CD4-positive, alpha-beta T cell treated with Interleukin-6 for 4 hours (primary cell): ENCODE measurements at regions not wholly inside any gene's neighbourhood (a gene's known extent, or its start where the extent isn't known, plus 50 kb on each side); places are given as distances from the start of the nearest gene placed in this dataset.
A peak's percentile ranks its signal among the peaks of the same experiment; 100 is the strongest.

ENCODE experiments used
- DNase-seq: peaks from one replicate; pipeline ENCODE4 v3.0.0-alpha.2; 2020; ENCODE audit warnings: mixed read lengths

DNA sequence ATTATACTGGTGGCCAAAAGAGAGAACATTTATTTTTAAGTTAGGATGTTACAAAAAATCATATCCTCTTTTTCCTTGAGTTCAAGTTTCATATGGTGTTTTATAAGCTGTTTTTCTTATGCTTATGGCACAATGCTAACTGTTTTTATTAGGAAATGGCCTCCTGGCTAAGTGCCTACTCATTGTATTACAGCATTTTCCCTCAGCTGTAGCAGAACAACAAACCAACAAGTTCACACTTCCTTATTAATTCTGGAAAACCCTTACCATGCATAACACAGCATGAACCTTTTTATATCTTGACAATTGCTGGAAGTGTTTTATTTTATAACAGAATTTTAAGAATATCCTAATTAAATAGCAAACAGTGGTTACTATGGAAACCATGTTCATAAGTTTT is 165.8 kb downstream of the GASK1B start:
- no peak for DNase-seq

DNA sequence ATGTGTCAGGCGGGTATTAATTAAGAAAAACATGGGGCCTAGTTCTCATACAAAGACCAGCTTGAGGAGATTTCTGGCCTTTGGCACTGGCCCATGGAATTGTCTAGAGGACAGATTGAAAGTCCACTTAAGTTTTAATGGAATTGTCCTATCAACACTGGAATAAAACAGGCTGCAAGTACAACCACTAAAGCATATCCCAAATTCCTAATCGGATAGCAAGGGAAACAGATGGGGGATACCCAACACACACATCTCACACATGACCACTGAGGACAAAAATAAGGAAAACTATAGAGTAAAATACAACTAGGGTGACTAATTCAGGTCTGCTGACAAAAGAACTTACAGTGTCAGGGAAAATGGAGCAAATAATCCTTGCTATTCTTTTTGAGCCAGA is 167.8 kb downstream of the GASK1B start:
- DNase-seq: no peak

DNA sequence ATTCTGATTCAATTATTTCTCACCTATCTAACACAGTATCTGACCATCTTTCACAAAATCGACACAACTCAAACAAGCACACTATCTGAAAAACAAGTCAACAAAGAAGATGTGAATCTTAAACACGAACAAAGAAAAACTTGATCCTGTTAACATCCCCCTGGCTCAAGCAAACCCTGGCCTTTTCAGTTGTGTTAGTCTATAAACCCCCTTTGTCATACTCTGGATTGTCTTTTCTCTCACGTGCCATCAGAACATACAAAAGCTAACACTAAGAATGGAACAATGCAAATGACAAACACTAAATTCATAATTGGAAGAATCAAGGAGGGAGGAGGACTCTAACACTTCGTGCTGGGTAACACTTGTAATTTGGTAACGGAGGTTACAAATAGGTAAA is 168.7 kb downstream of the GASK1B start:
- no peak for DNase-seq

DNA sequence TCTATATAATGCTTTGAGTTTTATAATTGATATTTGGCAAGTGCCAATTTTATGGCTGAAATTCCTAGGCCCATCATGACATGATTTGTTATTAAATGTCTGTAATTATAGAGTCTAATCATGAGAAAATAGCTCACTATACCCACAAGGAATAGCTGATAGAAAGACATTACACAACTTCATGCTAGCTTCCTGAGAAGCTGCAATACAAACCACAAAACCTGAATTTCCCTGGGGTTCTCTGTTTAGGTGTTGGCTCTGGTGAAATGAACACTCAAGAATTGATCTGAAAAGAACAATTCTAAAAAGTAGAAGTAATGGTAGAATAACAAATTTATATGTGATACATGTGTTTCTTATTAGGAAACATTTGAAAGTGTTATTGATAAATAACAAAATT is 169.6 kb downstream of the GASK1B start:
- DNase-seq: no peak

DNA sequence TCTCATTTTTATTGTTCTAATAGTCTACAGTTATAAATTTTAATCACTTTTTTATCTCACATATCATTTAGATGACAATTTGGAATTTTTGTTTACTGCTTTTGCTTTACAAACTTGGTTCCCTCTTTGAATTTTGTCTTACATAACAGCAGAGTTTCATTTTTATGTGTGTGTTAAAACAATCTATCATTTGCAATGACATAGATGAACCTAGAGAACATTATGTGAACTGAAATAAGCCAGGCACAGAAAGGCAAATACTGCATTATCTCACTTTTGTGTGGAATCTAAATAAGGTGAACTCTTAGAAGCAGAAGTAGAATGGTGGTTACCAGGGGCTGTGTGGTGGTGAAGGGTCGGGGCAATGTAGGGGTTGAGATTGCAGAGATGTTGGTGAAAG is 170.7 kb downstream of the GASK1B start:
- no peak for DNase-seq

DNA sequence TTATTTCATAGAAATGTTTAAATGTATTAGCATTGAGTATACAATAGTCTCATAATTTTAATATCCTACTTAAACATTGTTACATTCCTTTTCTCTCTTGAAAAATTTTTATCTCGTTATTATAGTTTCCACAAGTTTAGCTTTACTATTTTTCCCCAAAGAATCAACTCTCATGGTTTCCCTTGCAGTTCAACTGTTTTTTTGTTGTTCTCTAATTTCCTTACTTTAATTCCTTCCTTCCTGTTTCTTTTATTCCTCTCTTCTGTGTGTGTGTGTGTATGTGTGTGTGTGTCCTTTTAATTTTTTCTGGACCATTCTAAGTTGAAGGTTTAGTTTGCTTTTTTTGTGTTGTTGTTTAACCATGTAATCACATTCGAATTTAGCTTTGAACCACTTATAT is 171.1 kb downstream of the GASK1B start:
- no peak for DNase-seq

DNA sequence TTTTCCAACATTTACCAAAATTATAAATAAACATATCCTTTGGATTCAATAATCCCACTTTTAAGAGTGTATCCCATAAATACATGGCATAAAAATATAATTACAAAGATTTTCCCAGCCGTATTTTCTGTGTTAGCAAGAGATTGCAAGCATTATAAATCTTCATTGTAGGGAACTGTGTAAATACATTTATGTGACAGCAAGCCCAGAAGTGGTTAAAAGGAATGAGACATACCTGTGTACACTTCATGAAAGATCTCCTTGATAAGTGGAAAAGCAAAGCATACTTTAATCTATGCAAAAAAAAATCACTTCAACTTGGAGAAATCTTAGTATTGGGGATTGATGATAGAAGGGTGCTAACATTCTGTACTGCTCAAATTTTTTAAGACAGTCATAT is 173.1 kb downstream of the GASK1B start:
- DNase-seq: no peak

DNA sequence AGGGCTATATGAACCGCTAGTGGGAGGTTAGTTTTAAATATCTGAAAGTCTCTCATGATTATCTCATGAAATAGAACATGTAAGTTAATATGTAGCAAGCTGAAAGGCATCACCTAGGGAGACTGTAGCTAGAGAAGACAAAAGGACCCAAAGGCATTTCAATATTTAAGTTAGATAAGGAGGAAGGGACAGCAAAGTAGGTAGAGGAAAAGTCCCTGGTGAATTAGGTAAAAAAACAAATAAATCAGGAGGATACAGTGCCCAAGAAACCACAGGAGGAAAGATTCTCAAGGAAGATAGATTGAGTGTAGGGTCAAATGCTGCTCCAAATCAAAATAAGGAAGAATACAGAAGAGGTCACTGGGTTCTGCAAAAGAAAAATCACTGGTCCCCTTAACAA is 175.5 kb downstream of the GASK1B start:
- no peak for DNase-seq

DNA sequence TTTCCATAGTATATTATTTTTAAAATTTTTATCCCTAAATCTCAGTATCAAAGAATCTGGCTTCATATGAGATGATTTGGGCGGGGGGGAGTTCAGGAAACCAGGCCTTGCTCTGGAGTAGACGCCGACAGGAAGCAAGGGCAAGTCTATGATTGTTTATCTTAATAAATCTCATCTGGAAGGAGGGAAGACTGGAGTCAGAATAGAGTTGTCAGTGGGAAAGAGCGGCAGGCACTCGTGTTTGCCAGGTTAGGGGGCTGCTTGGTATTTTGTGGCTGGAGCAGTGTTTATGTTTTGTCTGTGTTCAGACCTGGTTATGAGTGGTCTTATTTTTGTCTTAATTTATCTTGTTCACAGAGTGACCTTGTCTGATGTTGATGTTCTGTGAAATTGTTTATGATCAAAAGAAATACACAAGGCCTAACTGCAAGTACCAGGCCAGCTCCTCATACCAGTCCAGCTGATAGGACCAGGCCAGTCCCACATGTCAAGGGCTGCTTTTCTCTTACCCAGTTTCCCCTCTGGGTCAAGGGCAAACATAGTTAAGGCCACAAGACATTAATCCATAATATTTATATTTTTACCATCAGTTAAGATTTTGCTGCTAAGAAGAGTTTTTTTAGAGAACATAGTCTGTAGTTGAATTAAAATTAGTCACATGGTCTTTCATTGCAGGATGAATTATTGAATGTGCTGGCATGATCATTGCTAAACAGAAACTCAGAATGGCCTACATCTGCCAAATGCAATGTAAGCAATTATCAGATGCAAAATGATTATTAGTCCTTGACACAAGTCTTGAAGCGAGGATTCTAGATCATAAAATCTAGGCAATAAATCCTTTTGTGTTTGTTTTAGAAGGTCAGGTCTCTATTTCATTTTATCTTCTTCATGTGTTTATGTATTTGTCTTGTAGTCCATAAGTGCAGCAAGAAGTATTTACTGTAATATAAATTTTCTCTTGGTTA is 176.5 kb downstream of the GASK1B start:
- DNase-seq: no peak

DNA sequence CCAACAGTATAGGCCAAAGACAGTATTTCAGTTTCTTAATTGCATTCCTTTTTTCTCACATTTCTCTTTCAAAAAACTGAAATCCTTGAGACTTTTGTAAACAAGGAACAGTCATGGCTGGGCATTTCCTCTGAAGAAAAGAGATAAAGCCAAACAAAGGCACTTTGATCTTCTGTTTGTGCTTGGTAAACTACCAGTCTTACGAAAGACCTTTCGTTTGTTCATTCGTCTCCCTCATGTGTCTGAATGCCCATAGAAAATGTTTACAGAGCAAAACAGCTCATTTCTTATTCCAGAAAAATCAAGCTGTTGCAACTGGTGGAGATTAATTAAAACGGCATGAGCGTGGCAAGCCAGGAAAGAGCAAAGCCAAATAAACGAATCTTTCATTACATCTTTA is 178.0 kb downstream of the GASK1B start:
- no peak for DNase-seq

DNA sequence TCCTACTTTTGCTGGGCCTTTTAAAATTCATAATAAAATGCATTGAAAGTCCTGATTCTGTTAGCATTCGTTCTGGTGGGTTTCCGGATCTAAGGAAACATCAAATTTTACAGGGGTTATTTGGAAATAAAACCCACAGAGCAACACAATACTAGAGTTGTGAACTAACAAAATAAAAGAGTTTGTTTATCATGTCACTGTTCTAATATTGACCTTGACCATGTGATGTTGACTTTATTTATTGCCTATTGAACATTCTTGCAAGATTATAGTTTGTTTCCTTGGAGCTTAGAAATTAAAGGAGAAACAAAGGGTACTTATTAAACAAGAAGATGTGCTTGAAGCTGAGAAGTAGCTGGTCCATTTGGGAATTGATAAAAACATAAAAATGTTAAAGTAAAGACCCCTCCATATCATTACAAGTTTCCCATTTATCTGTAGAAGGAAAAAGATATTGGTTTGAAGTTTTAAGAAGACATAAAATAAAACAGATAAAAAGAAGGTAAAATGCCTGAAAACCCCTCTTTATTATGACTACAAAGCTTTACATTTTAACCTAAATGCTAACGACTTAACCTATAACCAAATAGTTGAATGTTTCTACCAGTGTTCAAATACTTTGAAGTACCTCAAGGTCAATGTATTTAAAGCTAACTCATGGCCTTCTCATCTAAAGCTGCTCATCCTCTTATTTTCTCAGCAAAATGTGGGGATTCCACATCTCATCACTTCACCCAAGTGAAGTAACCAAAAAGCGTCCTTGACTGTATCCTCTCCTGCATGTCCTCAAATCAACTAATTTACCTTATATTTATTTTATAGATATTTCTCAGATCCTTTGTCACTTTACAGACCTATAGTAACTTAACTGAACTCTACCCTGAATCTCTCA is 179.6 kb downstream of the GASK1B start:
- no peak for DNase-seq

DNA sequence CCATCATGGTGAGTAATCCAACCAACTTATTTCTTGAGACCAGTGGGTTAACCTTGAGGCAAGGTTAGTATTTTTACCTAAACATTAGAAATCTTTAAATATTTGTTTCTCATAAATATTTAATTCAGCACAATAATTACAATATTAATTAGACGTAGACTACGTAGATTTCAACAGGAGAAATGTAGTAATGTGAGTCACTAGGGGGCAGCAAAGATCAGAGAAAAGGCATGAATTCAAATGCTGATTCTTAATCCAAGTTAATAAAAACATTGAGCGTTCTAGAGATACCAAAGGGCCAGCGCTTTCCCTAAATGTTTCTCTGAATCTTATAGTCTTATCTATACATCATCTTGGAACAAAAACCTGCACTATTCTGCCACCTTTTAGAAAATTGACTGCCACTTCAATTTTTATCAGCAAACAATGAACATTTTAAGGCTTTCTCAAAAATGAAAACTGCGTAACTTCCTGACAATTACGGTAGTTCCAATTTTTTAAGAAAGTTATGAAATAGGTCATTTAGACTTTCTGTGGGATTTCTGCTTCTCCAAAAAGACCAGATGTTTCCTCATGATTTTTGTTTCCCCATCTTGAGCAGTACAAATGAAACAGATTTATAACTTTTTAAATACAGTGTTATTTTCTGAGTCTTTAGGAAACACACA is 180.7 kb downstream of the GASK1B start:
- DNase-seq: peak; percentile 22

DNA sequence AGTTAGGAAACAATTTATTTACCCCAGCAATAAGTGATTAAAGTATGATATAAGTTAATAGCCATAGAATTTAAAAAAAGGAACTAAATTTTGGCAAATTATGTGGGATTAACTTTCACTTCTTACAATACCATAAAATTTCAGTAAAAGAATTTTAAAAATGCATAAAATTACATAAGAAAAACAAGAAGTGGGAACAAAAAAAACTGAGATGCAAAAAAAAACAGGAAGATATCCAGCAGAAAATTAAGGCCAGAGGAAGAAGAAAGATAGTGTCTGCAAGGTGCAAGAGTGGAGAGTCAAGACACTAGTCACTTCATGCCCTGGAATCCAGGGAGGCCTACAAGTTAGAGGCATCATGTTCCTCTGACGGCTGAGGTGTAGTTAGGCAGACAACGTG is 184.2 kb downstream of the GASK1B start:
- no peak for DNase-seq

DNA sequence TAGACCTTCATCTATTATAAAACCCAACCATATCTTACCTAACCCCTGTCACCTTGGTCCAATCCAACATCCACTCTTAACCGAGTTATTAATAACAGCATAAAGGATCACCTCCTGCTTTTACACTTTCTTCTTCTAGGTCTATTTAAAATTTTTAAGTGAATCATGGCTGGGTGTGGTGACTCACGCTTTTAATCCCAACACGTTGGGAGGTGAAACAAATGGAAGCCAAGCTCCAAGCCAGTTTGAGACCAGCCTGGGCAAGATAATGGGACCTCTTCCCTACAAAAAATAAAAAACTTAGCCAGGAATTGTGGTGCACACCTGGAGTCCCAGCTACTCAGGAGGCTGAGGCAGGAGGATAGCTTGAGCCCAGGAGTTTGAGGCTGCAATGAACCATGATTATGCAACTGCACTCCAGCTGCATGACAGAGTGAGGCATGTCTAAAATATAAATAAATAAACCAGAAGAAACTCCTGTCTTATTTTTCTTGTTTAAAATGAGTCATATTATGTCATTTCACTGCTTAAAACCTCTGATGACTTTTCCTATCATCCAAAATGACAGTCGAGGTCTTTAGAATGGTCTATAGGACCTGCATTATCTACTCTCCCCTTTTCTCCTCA is 188.4 kb downstream of the GASK1B start:
- no peak for DNase-seq

DNA sequence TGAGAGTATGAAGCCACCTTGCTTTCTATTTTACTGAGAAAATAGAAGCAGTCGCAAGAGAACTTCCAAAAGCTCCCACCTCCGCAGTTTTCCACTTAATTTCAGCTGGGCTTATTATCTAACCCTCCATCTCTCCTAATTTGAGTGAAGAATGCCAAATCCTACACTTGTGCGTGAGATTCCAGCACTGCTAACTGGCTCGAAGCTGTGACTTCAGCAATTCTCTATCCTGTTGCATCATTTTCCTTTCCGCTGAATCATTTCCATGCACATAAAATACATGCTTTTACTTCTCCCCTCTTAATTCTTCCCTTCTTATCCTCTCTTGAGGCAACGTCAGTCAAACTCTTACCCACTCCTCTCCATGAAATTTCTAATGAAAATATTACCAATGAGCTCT is 189.5 kb downstream of the GASK1B start:
- DNase-seq: no peak

DNA sequence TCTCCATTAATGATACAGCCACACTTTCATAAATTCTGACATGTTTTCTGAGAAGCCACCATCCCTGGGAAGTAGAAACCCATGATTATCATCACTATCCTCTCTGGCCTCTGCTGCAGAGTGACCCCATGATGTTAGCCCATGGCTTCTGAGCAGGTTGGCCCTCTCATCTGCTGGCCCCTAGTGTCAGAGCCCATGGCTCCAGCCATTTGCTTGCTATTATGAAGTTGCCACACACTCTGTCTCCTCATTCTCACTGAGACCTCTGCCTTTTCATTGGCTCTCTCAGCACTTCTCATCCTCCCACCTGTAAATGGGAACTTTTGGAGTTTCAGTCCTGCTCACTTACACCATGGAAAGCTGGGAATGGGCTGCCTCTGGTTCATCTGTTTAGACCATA is 192.7 kb downstream of the GASK1B start:
- DNase-seq: no peak

DNA sequence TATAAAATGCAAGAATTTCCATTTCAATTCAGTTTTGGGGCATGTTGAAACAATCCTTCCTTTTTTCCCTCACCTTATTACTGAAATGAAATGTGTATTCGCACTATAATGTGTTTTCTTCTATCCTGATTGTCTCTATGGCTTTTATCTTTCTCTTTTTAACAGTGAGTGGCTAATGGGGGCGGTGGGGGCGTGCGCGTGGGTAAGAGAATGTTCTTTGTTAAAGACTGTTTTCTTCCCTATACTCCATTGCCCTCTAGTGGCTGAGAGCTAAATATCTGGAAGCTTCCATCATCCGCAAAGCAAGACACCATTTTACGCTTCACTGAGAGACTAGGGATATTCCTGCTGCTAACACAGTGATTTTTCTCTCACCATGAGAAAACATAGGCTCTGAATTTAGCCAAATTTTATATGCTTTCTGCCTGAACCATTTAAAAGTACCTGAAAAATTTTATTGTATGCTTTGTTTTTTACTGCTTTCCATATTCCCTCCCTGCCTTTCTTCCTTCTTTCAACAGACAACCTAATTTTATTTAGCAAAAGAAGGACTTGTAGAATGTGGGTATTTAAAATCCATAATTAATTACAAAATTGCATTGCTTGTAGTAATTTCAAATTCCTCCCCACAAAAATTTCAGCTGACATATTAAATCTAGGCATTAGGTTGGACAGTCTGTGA is 194.0 kb downstream of the GASK1B start:
- peak; percentile 1 for DNase-seq

DNA sequence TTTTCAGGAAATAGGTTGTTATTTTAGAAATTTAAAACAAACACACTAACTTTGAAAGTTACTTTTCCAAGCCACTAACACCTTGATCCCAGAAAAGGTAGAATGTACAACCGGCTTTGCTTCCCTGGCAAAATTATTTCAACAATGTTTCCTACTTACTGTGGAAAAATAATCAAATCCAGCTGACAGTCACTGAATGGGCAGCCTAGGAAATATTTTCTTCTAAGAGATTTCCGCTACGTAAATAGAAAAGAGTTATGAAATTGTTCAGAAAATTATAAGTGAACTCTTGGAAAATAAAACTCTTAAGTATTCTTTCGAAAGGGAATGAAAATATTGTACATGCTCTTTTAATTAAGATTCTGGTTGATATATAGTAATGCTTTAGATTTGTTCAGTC is 195.7 kb downstream of the GASK1B start:
- no peak for DNase-seq

DNA sequence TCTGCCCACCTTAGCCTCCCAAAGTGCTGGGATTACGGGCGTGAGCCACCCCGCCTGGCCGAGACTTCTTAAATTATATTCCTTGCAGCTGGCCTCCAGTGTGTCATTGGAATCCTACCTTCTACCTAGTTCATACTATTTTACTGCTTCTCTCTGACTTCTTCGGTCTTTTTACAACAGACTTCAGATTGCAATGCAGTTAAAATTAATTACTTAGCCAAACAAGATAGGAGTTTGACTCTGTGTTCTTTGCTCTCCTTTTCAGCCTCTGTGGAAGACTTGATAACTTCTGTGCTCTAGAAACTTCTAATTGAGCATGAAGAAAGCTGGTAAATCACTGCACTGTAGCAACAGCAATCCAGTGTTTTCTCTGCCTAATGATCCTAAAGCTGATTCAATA is 199.5 kb downstream of the GASK1B start:
- DNase-seq: no peak

DNA sequence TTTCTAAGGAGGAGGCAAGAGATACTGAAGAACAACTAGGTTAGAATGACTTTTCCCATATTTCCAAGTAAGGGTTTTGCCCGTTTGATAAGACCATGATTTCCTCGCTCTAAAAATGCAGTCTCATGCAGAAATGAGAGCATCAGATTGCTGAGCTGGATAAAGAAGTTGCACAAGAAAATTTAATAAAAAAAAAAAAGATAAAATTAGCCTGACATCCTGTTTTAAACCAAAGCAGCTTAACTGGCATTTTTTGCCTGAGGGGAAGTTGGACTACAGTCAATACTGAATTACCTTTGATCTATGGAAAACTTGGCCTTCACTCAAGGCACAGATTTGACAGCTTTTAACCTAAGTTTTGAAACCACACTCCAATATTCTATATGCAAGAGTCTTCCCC is 208.4 kb downstream of the GASK1B start:
- DNase-seq: no peak

DNA sequence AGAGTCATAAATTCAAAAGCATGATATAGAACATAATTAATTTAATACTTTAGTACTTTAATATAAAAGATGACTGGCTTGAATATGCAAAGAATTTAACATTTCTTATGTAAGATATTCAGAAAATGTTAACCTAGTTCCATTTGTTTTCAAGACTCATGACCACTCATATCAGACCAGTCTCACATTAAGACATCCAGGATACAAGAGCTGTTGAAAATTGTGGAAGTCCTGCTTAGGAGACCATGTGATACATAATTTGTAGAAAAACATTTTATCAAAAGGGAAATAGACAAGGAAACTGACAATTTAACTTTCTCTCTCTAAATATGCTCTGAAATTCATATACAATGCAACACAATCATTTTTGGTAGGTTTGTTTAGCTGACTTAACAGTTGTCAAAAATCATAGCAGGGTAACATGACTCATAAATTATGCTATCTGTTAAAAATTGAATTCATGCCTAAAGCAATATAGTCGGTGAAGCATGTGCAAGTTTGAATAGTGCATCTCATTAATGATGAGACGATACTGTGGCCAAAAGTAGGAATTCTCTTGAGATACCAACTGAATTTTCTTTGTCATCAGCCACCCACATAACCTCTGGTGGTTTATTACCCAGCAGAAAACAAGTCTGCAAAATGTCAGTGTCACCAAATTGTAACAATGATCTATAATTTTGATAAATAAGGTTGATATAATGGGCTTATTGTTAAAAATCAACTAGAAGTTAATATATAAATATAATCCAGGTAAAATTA is 211.4 kb downstream of the GASK1B start:
- DNase-seq: no peak

DNA sequence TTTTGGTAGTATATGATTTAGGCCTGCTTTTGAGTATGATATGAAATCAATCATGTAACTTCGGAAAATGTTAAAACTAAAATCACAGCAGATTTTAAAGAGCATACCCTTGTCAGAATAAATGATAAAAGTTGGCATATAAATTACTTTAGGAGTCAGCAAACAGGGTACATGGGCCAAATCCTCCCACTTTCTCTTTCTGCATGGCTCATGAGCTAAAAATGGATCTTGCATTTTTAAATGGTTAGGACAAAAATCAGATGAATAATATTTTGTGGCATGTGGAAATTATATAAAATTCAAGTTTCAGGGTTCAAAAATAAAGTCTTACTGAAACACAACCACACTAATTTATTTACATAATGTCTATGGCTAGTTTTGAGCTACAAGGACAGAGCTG is 214.9 kb downstream of the GASK1B start:
- no peak for DNase-seq
